ENCODE measurements at regions not wholly inside any gene's neighbourhood (a gene's known extent, or its start where the extent isn't known, plus 50 kb on each side); places are given as distances from the start of the nearest gene placed in this dataset.
"Not testable (repeated sequence)": the region's sequence is repeated elsewhere in the genome, so short reads cannot be mapped to it uniquely, and the experiment has no call there.

DNA sequence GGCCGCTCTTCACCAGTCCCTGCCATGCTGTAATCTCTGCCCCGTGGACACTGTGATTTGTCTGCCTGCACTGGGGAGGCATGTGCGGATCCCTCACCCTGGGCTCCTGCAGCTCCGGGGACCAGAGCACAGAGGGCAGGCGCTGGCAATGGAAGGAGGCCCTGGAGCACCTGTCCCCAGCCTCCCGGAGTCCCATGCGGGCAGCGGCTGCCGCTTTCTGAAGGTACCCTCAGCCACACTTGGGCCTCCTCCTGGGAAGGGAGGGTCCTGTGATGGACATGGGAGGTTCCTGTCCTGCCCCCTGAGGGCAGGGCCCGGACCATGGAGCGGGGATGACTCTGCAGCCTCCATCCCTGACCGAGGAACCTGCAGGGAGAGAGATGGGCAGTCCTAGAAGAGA is 297.4 kb upstream of the SFSWAP start:
- H3K36me3 ChIP-seq: no peaks in the 10 kb centered on the region
- no peaks in the 10 kb centered on the region for H3K27me3 ChIP-seq
- no peak overlapping the region for H3K4me3 ChIP-seq
- no peak for DNase-seq
- no peak for TF ChIP-seq POLR2A (IDR thresholded peaks at IDR 0.05)
- TF ChIP-seq, protein P1, sequence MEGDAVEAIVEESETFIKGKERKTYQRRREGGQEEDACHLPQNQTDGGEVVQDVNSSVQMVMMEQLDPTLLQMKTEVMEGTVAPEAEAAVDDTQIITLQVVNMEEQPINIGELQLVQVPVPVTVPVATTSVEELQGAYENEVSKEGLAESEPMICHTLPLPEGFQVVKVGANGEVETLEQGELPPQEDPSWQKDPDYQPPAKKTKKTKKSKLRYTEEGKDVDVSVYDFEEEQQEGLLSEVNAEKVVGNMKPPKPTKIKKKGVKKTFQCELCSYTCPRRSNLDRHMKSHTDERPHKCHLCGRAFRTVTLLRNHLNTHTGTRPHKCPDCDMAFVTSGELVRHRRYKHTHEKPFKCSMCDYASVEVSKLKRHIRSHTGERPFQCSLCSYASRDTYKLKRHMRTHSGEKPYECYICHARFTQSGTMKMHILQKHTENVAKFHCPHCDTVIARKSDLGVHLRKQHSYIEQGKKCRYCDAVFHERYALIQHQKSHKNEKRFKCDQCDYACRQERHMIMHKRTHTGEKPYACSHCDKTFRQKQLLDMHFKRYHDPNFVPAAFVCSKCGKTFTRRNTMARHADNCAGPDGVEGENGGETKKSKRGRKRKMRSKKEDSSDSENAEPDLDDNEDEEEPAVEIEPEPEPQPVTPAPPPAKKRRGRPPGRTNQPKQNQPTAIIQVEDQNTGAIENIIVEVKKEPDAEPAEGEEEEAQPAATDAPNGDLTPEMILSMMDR (IDR thresholded peaks at IDR 0.05): no peak
- no peaks in the 10 kb centered on the region for H3K4me1 ChIP-seq
- H3K27ac ChIP-seq: no peak overlapping the region
- H3K9me3 ChIP-seq: no peaks in the 10 kb centered on the region

DNA sequence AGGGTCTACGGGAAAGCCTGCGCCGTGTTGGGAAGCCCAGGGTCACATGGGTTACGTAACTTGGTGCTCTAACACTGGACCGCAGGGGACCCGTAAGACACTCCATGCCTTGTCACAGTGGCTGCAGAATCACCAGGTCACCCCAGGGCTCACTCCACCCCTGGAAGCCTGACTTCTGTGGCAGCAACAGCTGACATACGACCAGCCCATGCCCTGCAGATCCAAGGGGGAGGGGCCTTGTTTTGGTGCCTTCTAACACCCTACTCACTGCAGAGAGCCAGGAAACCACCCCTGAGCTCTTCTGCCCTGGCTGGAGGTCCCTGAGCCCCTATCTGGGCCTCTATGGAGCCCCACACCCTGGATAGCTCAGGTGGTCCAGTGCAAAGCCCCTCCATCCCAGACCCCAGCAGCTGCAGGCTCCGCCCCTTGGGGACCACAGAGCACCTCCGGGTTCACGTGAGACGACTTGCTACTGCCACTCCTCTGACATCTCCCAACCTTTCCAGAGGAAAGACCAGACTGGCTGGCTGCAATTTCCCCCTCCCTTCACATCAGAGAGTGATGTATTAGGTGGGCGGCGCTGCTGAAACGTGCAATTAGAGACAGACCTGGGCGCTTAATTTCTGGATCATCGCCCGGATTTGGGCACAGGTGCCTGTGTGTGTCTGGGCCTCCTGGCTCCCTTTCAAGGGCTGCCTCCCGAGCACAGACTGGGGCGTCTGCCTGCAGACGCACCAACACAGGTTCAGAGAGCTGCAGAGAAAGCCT is 296.6 kb upstream of the SFSWAP start:
- H3K4me3 ChIP-seq, H3K36me3 ChIP-seq, H3K9me3 ChIP-seq, DNase-seq, H3K27me3 ChIP-seq, H3K27ac ChIP-seq, H3K4me1 ChIP-seq: not testable (repeated sequence)

- Histone ChIP-seq H3K27ac (no peak overlapping the region), H3K27me3 (no peaks in the 10 kb centered on the region)
- TF ChIP-seq, protein P1 (IDR thresholded peaks at IDR 0.05): no peak
Measured at GRCh38 chr12:131415781-131416180, 295.1 kb upstream of the SFSWAP start.

GRCh38 chr12:131418121-131418520 is 292.8 kb upstream of the SFSWAP start:
- Histone ChIP-seq H3K4me1 (no peaks in the 10 kb centered on the region), H3K36me3 (no peaks in the 10 kb centered on the region), H3K9me3 (no peaks in the 10 kb centered on the region), H3K27ac (no peak overlapping the region), H3K27me3 (no peaks in the 10 kb centered on the region), H3K4me3 (no peak overlapping the region)
- no peak for DNase-seq
- TF ChIP-seq, protein P1 (IDR thresholded peaks at IDR 0.05): no peak
- TF ChIP-seq POLR2A (IDR thresholded peaks at IDR 0.05): no peak

More at GRCh38 chr12:131415781-131416180, 295.1 kb upstream of the SFSWAP start:
- no peak for DNase-seq
- Histone ChIP-seq H3K4me3 (no peak overlapping the region), H3K36me3 (no peaks in the 10 kb centered on the region), H3K4me1 (no peaks in the 10 kb centered on the region), H3K9me3 (no peaks in the 10 kb centered on the region)

- no peaks in the 10 kb centered on the region for H3K4me1 ChIP-seq
- H3K4me3 ChIP-seq: no peak overlapping the region
- no peaks in the 10 kb centered on the region for H3K27me3 ChIP-seq
- H3K9me3 ChIP-seq: no peaks in the 10 kb centered on the region
- no peak for TF ChIP-seq POLR2A (IDR thresholded peaks at IDR 0.05)
- TF ChIP-seq, protein P1 (IDR thresholded peaks at IDR 0.05): no peak
- H3K27ac ChIP-seq: no peak overlapping the region
- DNase-seq: no peak
- H3K36me3 ChIP-seq: no peaks in the 10 kb centered on the region
Measured at GRCh38 chr12:131418884-131419283, 292.0 kb upstream of the SFSWAP start.

- Histone ChIP-seq H3K9me3 (no peaks in the 10 kb centered on the region), H3K36me3 (no peaks in the 10 kb centered on the region), H3K27ac (no peak overlapping the region), H3K4me3 (no peak overlapping the region), H3K27me3 (no peaks in the 10 kb centered on the region), H3K4me1 (no peaks in the 10 kb centered on the region)
- TF ChIP-seq POLR2A (IDR thresholded peaks at IDR 0.05): no peak
- TF ChIP-seq, protein P1 (IDR thresholded peaks at IDR 0.05): no peak
- DNase-seq: no peak
Measured at GRCh38 chr12:131420867-131421447, 289.9 kb upstream of the SFSWAP start.
